GM18508 (cell line): ENCODE measurements at regions not wholly inside any gene's neighbourhood (a gene's known extent, or its start where the extent isn't known, plus 50 kb on each side); places are given as distances from the start of the nearest gene placed in this dataset.
"Not testable (repeated sequence)": the region's sequence is repeated elsewhere in the genome, so short reads cannot be mapped to it uniquely, and the experiment has no call there.

ENCODE experiments used
- ATAC-seq: cut with Tn5 transposase; IDR thresholded peaks from one replicate; pipeline ENCODE4 v1.9.1; 2021; ENCODE audit warnings: moderate number of reproducible peaks; ENCODE audit not compliant: insufficient read depth, unreplicated experiment

GRCh38 chr1:37157634-37158033, 123.3 kb upstream of the GRIK3 start:
- no peak for ATAC-seq

- no peak for ATAC-seq
Observed at GRCh38 chr1:37158113-37158749, 123.9 kb upstream of the GRIK3 start.

- ATAC-seq, result no peak
Observed at GRCh38 chr1:37159102-37159501, 124.8 kb upstream of the GRIK3 start.

GRCh38 chr1:37161171-37161570, 126.9 kb upstream of the GRIK3 start:
- no peak for ATAC-seq

GRCh38 chr1:37162059-37162458, 127.7 kb upstream of the GRIK3 start:
- no peak for ATAC-seq

DNA sequence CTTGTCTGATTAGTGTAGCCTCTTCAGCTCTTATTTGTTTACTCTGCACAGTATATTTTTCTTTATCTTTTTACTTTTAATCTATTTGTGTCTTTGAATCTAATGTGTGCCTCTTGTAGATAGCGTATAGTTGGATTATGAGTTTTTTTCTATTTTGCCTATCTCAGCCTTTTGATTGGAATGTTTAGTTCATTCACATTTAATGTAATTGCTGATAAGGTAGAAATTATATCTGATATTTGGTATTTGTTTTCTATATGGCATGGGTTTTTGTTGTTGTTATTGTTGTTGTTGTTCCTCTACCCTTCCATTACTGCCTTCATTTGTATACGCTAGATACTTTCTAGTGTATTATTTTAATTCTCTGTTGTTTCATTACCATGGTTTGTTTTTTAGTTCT, 131.7 kb upstream of the GRIK3 start:
- ATAC-seq, result no peak

GRCh38 chr1:37167479-37167878, 133.2 kb upstream of the GRIK3 start:
- no peak for ATAC-seq

- no peak for ATAC-seq
Observed at GRCh38 chr1:37169241-37169640, 134.9 kb upstream of the GRIK3 start.

DNA sequence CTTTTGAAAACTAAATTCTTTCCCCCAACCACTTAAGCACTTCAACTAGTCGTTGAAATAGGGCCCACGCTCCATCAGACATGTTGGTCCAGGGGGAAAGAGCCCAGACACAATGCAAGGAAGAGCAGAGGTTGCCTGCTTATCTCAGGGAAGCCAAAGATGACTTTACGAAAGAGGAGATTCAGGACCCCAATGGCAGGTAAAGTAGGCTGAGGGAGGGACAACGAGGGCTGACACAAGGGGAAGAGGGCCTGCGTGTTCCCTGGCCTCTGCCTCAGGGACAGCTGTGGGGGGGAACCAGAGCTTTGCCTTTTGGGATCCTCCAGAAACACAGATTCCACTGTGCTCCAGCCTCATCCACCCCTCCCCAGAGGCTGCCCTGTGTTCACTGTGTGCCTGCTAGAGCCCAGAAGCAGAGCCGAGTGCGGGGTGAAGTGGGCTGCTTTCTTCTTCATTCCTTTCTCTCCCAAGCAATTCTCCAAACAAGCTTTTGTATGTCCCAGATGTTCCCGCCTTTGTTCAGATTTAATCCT, 135.5 kb upstream of the GRIK3 start:
- no peak for ATAC-seq

- ATAC-seq, result no peak
Observed at GRCh38 chr1:37171691-37172090, 137.4 kb upstream of the GRIK3 start.

GRCh38 chr1:37174341-37174740, 140.0 kb upstream of the GRIK3 start:
- ATAC-seq, result no peak

DNA sequence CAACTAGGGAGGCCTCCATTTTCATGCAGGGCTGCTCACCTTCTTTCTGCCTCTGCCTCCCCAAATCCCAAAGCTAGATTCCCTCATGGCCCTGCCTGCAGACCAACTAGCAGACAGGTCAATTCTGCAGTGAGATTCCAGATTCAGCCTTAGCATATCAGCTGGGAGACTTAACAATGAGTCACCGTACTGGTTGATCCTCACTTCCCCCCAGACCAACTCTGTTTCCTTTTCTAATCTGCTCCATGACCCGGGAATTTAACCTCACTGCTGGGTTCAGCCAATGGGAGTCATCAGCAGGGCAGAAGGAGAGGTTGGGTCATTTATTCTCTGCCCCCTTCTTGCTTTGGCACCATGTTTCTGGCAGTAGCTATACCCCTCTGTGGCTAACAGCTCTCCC, 140.6 kb upstream of the GRIK3 start:
- no peak for ATAC-seq

DNA sequence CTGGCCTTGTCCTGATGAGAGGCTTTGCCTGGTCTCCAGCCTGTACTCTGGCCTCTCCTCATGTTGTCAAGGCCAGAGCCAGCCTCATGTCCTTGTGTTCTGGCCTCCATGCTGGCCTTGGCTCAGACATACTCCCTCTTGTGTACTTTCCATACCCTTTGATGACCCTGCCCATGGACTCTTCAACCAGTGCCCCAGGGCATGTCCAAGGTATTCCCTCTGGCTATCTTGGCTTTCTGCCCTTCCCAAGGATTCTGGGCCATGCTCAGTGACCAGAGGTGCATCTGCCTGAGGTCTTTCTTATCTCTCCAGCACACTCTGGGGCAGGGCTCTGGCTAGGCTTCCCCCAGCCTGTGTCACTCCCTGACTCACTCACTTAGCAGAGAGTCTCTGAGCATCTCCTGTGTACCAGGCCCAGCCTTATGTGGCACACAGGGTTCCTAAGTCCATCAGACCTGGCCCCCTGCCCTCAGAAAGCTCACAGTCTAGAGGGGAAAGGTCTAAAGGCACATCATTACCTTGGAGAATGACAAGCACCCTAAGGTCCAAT, 141.4 kb upstream of the GRIK3 start:
- no peak for ATAC-seq

GRCh38 chr1:37176269-37176668, 142.0 kb upstream of the GRIK3 start:
- no peak for ATAC-seq

GRCh38 chr1:37177230-37177864, 143.0 kb upstream of the GRIK3 start:
- no peak for ATAC-seq

- no peak for ATAC-seq
Observed at GRCh38 chr1:37181425-37181824, 147.1 kb upstream of the GRIK3 start.

GRCh38 chr1:37184789-37185188, 150.5 kb upstream of the GRIK3 start:
- no peak for ATAC-seq

- ATAC-seq, result no peak
Observed at GRCh38 chr1:37186246-37186756, 152.0 kb upstream of the GRIK3 start.

- ATAC-seq, result no peak
Observed at GRCh38 chr1:37189111-37189510, 154.8 kb upstream of the GRIK3 start.

GRCh38 chr1:37197411-37197810, 163.1 kb upstream of the GRIK3 start:
- ATAC-seq, result no peak

DNA sequence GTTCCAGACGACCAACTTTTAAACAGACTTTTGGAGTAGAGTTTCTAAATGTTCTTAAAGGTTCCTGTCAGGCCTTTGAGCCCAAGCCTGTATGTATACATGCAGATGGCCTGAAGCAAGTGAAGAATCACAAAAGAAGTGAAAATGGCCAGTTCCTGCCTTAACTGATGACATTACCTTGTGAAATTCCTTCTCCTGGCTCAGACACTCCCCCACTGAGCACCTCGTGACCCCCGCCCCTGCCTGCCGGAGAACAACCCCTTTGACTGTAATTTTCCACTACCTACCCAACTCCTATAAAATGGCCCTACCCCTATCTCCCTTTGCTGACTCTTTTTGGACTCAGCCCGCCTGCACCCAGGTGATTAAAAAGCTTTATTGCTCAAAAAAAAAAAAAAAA, 180.0 kb upstream of the GRIK3 start:
- ATAC-seq, result not testable (repeated sequence)

DNA sequence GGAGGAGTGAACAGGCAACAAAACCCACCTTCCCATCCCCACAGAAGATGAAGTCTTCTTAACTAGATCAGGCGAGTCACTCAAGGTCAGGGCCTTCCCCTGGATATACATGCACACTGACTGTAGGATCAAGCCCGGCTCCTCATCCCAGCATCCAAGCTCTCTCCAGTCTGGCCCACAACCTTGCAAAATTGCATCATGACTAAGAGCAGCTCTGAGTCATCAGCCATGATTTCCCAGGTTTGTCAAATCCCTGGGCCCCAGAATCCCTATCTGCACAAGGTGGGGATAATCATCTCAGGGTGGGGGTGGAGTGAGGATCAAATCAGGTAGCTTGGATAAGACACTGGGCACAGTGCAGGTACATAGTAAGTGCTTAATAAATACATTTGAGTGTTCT, 199.3 kb upstream of the GRIK3 start:
- no peak for ATAC-seq
